ENCODE measurements at regions not wholly inside any gene's neighbourhood (a gene's known extent, or its start where the extent isn't known, plus 50 kb on each side); places are given as distances from the start of the nearest gene placed in this dataset.

- no peak for DNase-seq (ENCODE audit: low spot score)
These were observed 462.3 kb upstream of the JARID2 start for GRCh38 chr6:14783594-14783993.

- DNase-seq (ENCODE audit: low spot score): no peak
These were observed 461.0 kb upstream of the JARID2 start for GRCh38 chr6:14784596-14785492.

GRCh38 chr6:14785493-14785790, 460.4 kb upstream of the JARID2 start:
- no peak for DNase-seq (ENCODE audit: low spot score)

- DNase-seq (ENCODE audit: low spot score): no peak
These were observed 459.9 kb upstream of the JARID2 start for GRCh38 chr6:14786008-14786407.

- DNase-seq (ENCODE audit: low spot score): no peak
These were observed 459.4 kb upstream of the JARID2 start for GRCh38 chr6:14786455-14786854.

GRCh38 chr6:14787250-14787649, 458.6 kb upstream of the JARID2 start:
- no peak for DNase-seq (ENCODE audit: low spot score)

GRCh38 chr6:14787677-14788076, 458.2 kb upstream of the JARID2 start:
- no peak for DNase-seq (ENCODE audit: low spot score)

- DNase-seq (ENCODE audit: low spot score): no peak
These were observed 455.9 kb upstream of the JARID2 start for GRCh38 chr6:14789996-14790395.

GRCh38 chr6:14790976-14791375, 454.9 kb upstream of the JARID2 start:
- peak; percentile 28 for DNase-seq (ENCODE audit: low spot score)

- peak; percentile 43 for DNase-seq (ENCODE audit: low spot score)
These were observed 454.3 kb upstream of the JARID2 start for GRCh38 chr6:14791526-14791925.

GRCh38 chr6:14792118-14792955, 453.5 kb upstream of the JARID2 start:
- DNase-seq (ENCODE audit: low spot score): peak; percentile 22

- DNase-seq (ENCODE audit: low spot score): no peak
These were observed 450.4 kb upstream of the JARID2 start for GRCh38 chr6:14795451-14795850.

- DNase-seq (ENCODE audit: low spot score): no peak
These were observed 448.7 kb upstream of the JARID2 start for GRCh38 chr6:14796974-14797762.

- no peak for DNase-seq (ENCODE audit: low spot score)
These were observed 447.8 kb upstream of the JARID2 start for GRCh38 chr6:14797875-14798593.

GRCh38 chr6:14798594-14798982, 447.3 kb upstream of the JARID2 start:
- DNase-seq (ENCODE audit: low spot score): no peak

GRCh38 chr6:14798996-14799588, 446.8 kb upstream of the JARID2 start:
- no peak for DNase-seq (ENCODE audit: low spot score)

GRCh38 chr6:14799928-14800327, 445.9 kb upstream of the JARID2 start:
- peak; percentile 54 for DNase-seq (ENCODE audit: low spot score)

- no peak for DNase-seq (ENCODE audit: low spot score)
These were observed 443.2 kb upstream of the JARID2 start for GRCh38 chr6:14802514-14803160.

- peak; percentile 52 for DNase-seq (ENCODE audit: low spot score)
These were observed 441.7 kb upstream of the JARID2 start for GRCh38 chr6:14804001-14804784.

GRCh38 chr6:14804785-14805210, 441.1 kb upstream of the JARID2 start:
- peak; percentile 79 for DNase-seq (ENCODE audit: low spot score)
